GM12874 (cell line): ENCODE measurements at regions not wholly inside any gene's neighbourhood (a gene's known extent, or its start where the extent isn't known, plus 50 kb on each side); places are given as distances from the start of the nearest gene placed in this dataset.

Source experiments
- CTCF ChIP-seq: IDR thresholded peaks from 2 replicates; pipeline ENCODE4 v1.5.1; 2011; ENCODE audit warnings: low read depth, mild to moderate bottlenecking, control low read depth, low read length, moderate library complexity; ENCODE audit not compliant: insufficient read depth

- no peak for TF ChIP-seq CTCF
These were observed 130.2 kb upstream of the HDDC2 start for GRCh38 chr6:125431971-125432370.

- no peak for TF ChIP-seq CTCF
These were observed 131.2 kb upstream of the HDDC2 start for GRCh38 chr6:125432963-125433362.

GRCh38 chr6:125434760-125435159 is 133.0 kb upstream of the HDDC2 start:
- TF ChIP-seq CTCF, result no peak

GRCh38 chr6:125439512-125439911 is 137.7 kb upstream of the HDDC2 start:
- no peak for TF ChIP-seq CTCF

- TF ChIP-seq CTCF, result no peak
These were observed 142.5 kb upstream of the HDDC2 start for GRCh38 chr6:125444006-125444923.

GRCh38 chr6:125445054-125445453 is 143.3 kb upstream of the HDDC2 start:
- TF ChIP-seq CTCF, result no peak

- no peak for TF ChIP-seq CTCF
These were observed 144.2 kb upstream of the HDDC2 start for GRCh38 chr6:125446011-125446410.
